Breast epithelium (tissue), 3 donors: ENCODE measurements at regions not wholly inside any gene's neighbourhood (a gene's known extent, or its start where the extent isn't known, plus 50 kb on each side); places are given as distances from the start of the nearest gene placed in this dataset.

ENCODE experiments used
- CTCF ChIP-seq, 3 donors: fragments of 450-650 bp; IDR thresholded peaks; one replicate each; pipeline ENCODE4 v1.5.1; 2016 to 2017; ENCODE audit warnings: antibody characterized with exemption in 3 of 3, mild to moderate bottlenecking in 3 of 3, moderate library complexity in 3 of 3
- POLR2A ChIP-seq: fragments of 450-650 bp; IDR thresholded peaks from one replicate; pipeline ENCODE4 v1.6.1; 2016; ENCODE audit warnings: antibody characterized with exemption, mild to moderate bottlenecking, moderate library complexity
- POLR2AphosphoS5 ChIP-seq, 3 donors: sonication (generic); formaldehyde crosslinking; IDR thresholded peaks; one replicate each; pipeline ENCODE4 v1.6.1; 2017; ENCODE audit warnings: antibody characterized with exemption in 3 of 3

GRCh38 chr6:3509336-3509735, 52.5 kb upstream of the SLC22A23 start:
- TF ChIP-seq CTCF (IDR thresholded peaks at IDR 0.05), result no peak
- TF ChIP-seq POLR2AphosphoS5 (IDR thresholded peaks at IDR 0.05), result no peak
- TF ChIP-seq POLR2A, result no peak
